Activated CD4-positive, alpha-beta memory T cell treated with anti-CD3 and anti-CD28 coated beads for 36 hours (primary cell): ENCODE measurements at regions not wholly inside any gene's neighbourhood (a gene's known extent, or its start where the extent isn't known, plus 50 kb on each side); places are given as distances from the start of the nearest gene placed in this dataset.

ENCODE experiments used
- CTCF ChIA-PET: fragments of 350-600 bp; sonication (Branson Sonifier 250); formaldehyde crosslinking; loops from one replicate; lab custom pipeline; 2021; ENCODE audit warnings: antibody characterized with exemption, inconsistent platforms; lab: Charles Lee
- POLR2A ChIA-PET: fragments of 350-600 bp; sonication (Branson Sonifier 250); formaldehyde crosslinking; loops from one replicate; lab custom pipeline; 2021; ENCODE audit warnings: antibody characterized with exemption; lab: Charles Lee
- DNase-seq: peaks from one replicate; pipeline ENCODE4 v3.0.0-alpha.2; 2020
- H3K27ac Mint-ChIP-seq: one replicate; pipeline ENCODE4 v1.8.0; 2021; ENCODE audit warnings: mixed read lengths
- H3K27me3 Mint-ChIP-seq: one replicate; pipeline ENCODE4 v1.8.0; 2021; ENCODE audit warnings: mixed read lengths
- H3K36me3 Mint-ChIP-seq: one replicate; pipeline ENCODE4 v1.8.0; 2021; ENCODE audit warnings: mixed read lengths
- H3K4me1 Mint-ChIP-seq: one replicate; pipeline ENCODE4 v1.8.0; 2021; ENCODE audit warnings: low read depth, mixed read lengths
- H3K4me3 Mint-ChIP-seq: one replicate; pipeline ENCODE4 v1.8.0; 2021; ENCODE audit warnings: mild to moderate bottlenecking, mixed read lengths
- H3K9me3 Mint-ChIP-seq: one replicate; pipeline ENCODE4 v1.8.0; 2021; ENCODE audit warnings: mixed read lengths
- intact Hi-C: fragments of 100-400 bp; cut with micrococcal nuclease; formaldehyde crosslinking; loops from one replicate; pipeline ENCODE4 v1.15.1; 2023

DNA sequence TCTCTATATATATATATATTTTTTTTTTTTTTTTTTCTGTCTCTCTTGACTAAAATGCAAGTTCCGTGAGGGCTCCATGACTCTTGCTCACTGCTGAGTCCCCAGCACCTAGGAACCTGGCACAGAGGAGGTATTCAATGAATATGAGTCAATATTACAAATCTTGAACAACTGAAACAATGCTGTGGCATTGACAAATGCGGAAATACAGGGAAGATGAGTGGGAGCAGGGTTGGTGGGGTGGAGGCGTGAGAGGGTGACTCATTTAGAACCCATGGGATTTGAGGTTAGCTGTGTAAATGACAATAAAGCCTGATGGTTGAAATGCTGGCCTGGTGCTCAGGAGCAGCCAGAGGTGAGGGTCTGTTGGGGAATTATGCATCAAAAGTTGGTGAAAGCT lies 121.7 kb upstream of the FUT8 start:
- Mint-ChIP-seq H3K4me1 (peaks cover 52% of the 10 kb centered on the region), H3K27ac (peak overlapping the region; percentile 53), H3K4me3 (no peak overlapping the region), H3K27me3 (no peaks in the 10 kb centered on the region), H3K9me3 (no peaks in the 10 kb centered on the region), H3K36me3 (peaks cover 6% of the 10 kb centered on the region)
- intact Hi-C loops = loop anchor here (1.0 kb wide), 1 partner anchor 12 kb away; no protein-coding TSS in a partner anchor
- peak; percentile 80 for DNase-seq
- CTCF ChIA-PET = interaction anchor here (0.5 to 1.1 kb wide), 2 partner anchors 124 to 126 kb away, joined by 3 read pairs; no protein-coding TSS in a partner anchor
- POLR2A ChIA-PET = interaction anchor here (1.4 kb wide), 1 partner anchor 12 kb away, joined by 5 read pairs; no protein-coding TSS in a partner anchor

DNA sequence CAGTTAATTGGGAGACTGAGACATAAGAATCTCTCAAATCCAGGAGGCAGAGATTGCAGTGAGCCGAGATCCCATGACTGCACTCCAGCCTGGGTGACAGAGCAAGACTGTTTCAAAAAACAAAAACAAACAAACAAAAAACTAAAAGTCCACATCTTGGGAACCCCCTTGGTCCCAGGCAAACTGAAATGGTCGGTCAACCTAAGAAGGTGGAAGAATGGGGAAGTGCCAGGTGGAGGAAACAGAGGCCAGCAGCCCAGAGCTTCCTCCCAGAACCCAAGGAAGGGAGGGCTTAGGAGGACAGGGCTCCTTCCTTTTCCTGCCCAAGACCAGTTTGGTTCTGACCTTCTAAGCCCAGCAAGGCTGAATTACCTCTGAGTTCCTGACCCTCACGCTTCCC lies 121.0 kb upstream of the FUT8 start:
- H3K4me1 Mint-ChIP-seq = peaks cover 55% of the 10 kb centered on the region
- POLR2A ChIA-PET = interaction anchor here (1.4 to 1.6 kb wide), 2 partner anchors 12 to 45 kb away, joined by 3 to 5 read pairs; no protein-coding TSS in a partner anchor
- no peak overlapping the region for H3K4me3 Mint-ChIP-seq
- H3K27ac Mint-ChIP-seq = peak overlapping the region; percentile 53
- intact Hi-C loops = loop anchor here (1.0 kb wide), 1 partner anchor 12 kb away; no protein-coding TSS in a partner anchor
- CTCF ChIA-PET = interaction anchor here (0.5 to 1.1 kb wide), 3 partner anchors 120 to 127 kb away, joined by 3 read pairs; no protein-coding TSS in a partner anchor
- no peak for DNase-seq
- no peaks in the 10 kb centered on the region for H3K9me3 Mint-ChIP-seq
- peaks cover 6% of the 10 kb centered on the region for H3K36me3 Mint-ChIP-seq
- H3K27me3 Mint-ChIP-seq = no peaks in the 10 kb centered on the region

DNA sequence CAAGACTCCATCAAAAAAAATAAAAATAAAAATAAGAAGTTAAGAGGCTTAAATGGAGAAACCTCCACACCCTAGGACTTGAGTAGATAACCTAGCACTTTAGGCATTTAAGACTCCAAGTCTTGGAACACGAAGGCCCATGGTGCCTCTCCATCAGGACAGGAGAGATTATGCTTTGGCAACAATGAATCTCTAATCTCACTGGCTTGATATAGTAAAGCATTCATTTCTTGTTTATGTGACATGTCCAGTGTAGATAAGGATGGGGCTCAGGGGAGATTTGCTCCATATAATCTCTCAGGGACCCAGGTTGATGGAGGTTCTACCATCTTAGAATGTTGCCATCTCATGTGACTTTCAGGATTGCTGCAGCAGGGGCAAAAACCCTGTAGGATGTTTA lies 117.7 kb upstream of the FUT8 start:
- intact Hi-C loops = no loop called here
- peaks cover 31% of the 10 kb centered on the region for H3K4me1 Mint-ChIP-seq
- H3K27me3 Mint-ChIP-seq = no peaks in the 10 kb centered on the region
- POLR2A ChIA-PET = no interaction called here
- H3K27ac Mint-ChIP-seq = no peak overlapping the region
- H3K36me3 Mint-ChIP-seq = peaks cover 5% of the 10 kb centered on the region
- no peaks in the 10 kb centered on the region for H3K9me3 Mint-ChIP-seq
- no peak overlapping the region for H3K4me3 Mint-ChIP-seq
- CTCF ChIA-PET = no interaction called here
- DNase-seq = no peak

DNA sequence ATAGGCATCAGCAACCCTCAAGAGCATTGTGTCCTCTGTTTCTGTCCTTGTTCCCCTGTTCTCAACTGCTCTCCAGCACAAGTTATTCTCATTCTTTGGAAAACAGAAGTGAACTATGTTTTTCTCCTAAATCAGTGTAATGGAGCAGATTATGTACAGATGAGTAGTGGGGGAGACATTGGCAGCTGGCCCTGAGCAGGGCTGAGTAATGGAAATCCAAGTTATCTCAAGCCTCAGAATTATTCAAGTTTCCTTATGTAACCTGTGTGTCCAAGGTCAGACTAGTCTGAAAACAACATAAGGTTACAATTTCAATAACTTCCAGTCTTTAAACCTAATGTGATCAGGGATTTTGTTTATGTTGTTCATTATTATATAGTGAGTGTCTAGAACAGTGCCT lies 116.1 kb upstream of the FUT8 start:
- Mint-ChIP-seq H3K27ac (no peak overlapping the region), H3K36me3 (no peaks in the 10 kb centered on the region), H3K9me3 (no peaks in the 10 kb centered on the region), H3K4me1 (peaks cover 27% of the 10 kb centered on the region), H3K27me3 (no peaks in the 10 kb centered on the region), H3K4me3 (no peak overlapping the region)
- ChIA-PET CTCF (interaction anchor here (1.5 kb wide), 1 partner anchor 75 kb away, joined by 4 read pairs; no protein-coding TSS in a partner anchor), POLR2A (interaction anchor here (1.1 kb wide), 1 partner anchor 8 kb away, joined by 4 read pairs; no protein-coding TSS in a partner anchor)
- intact Hi-C loops = no loop called here
- DNase-seq = no peak

DNA sequence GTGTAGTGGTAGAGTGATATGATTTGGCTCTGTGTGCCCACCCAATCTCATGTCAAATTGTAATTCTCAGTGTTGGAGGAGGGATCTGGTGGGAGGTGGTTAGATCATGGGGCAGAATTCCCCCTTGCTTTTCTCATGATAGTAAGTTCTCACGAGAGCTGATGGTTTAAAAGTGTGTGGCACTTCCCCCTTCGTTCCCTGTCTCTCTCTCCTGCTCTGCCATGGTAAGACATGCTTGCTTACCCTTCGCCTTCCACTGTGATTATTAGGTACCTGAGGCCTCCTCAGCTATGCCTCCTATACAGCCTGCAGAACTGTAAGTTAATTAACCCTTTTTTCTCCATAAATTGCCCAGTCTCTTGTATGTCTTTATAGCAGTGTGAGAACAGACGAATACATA lies 115.7 kb upstream of the FUT8 start:
- Mint-ChIP-seq H3K9me3 (no peaks in the 10 kb centered on the region), H3K36me3 (no peaks in the 10 kb centered on the region), H3K27ac (no peak overlapping the region), H3K27me3 (no peaks in the 10 kb centered on the region), H3K4me1 (peaks cover 25% of the 10 kb centered on the region), H3K4me3 (no peak overlapping the region)
- CTCF ChIA-PET = no interaction called here
- POLR2A ChIA-PET = no interaction called here
- DNase-seq = no peak
- intact Hi-C loops = no loop called here

DNA sequence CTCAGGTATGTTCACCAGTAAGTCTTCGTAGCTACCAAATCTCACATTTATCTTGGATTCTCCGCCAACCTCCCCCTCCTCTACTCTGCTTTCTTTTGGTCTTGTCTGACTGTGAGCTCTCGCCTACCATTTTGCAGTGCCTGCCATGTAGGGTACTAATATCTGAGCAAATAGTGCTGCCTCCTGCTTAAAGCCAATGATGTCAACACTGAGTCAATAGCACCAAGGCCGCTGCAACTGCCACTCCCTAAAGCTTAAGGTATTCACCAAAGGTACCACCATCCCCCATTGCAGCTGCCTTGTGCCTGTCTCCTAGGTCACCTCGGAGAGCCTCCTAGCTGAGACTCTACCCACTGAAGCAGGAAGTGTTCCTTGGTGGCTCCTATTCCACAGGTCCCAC lies 114.8 kb upstream of the FUT8 start:
- Mint-ChIP-seq H3K36me3 (no peaks in the 10 kb centered on the region), H3K4me1 (peaks cover 31% of the 10 kb centered on the region), H3K4me3 (no peak overlapping the region), H3K27me3 (no peaks in the 10 kb centered on the region), H3K9me3 (no peaks in the 10 kb centered on the region), H3K27ac (no peak overlapping the region)
- intact Hi-C loops = no loop called here
- ChIA-PET CTCF (no interaction called here), POLR2A (no interaction called here)
- DNase-seq = no peak

DNA sequence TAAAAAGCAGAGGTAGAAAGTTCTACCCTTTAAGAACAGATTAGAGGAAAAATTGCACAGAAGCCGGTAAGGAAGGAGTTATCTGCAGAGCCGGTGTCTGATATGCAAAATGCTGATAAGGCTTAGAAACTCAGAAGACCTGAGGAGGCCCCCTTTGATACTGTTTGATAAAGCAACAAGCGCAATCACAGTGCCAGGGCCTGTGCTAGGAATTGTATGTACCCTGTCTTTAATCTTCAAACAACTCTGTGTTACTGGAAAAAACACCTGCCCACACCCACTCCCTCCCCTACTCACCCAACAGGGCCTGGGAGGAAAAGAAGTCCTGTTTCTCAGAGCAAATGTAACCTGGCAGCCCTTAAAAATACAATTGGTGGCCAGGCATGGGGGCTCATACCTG lies 112.7 kb upstream of the FUT8 start:
- H3K27me3 Mint-ChIP-seq = no peaks in the 10 kb centered on the region
- CTCF ChIA-PET = no interaction called here
- intact Hi-C loops = loop anchor here (5.0 kb wide), 3 partner anchors 78 to 112 kb away; partner anchors contain the start of gene FUT8
- DNase-seq = no peak
- POLR2A ChIA-PET = no interaction called here
- H3K4me3 Mint-ChIP-seq = peak overlapping the region; percentile 6
- peak overlapping the region; percentile 52 for H3K27ac Mint-ChIP-seq
- peaks cover 50% of the 10 kb centered on the region for H3K4me1 Mint-ChIP-seq
- no peaks in the 10 kb centered on the region for H3K36me3 Mint-ChIP-seq
- no peaks in the 10 kb centered on the region for H3K9me3 Mint-ChIP-seq

DNA sequence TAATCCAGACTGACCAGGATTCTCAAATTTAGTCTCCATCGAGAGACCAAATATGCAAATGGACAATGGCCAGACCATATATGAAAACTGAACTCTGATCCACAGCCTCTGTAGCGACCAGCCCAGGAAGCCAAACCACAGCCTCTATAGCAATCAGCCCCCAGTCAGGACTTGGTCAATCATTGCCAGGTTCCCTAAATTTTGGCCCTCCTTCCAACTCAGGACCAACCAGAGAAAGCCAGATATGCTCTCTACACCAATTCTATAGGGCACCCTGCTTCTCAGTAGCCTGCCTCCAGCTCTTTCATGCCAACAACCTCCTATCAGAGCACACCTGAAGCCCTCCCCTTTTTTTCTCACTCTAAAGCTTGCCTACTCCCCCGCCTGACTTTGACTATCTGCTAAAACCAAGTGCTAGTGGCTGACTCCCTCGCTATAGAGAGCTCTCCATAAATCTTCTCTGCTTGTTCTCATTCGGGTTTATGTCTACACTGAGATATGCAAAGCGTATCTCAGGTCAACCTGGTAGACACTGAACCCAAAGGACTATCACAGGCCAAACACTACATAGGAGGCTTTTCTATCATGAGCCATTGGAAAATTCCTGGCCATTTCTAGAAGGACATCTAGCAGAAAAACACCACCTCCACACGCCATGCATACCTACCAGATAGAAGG lies 110.5 kb upstream of the FUT8 start:
- Mint-ChIP-seq H3K27me3 (no peaks in the 10 kb centered on the region), H3K4me3 (peak overlapping the region; percentile 40), H3K9me3 (no peaks in the 10 kb centered on the region), H3K27ac (peak overlapping the region; percentile 87), H3K36me3 (no peaks in the 10 kb centered on the region), H3K4me1 (peaks cover 47% of the 10 kb centered on the region)
- intact Hi-C loops = loop anchor here (5.0 kb wide), 3 partner anchors 80 to 110 kb away; partner anchors contain the start of gene FUT8
- peak; percentile 37 for DNase-seq
- ChIA-PET POLR2A (interaction anchor here (2.1 kb wide), 1 partner anchor 11 kb away, joined by 5 read pairs; no protein-coding TSS in a partner anchor), CTCF (interaction anchor here (1.2 kb wide), 1 partner anchor 19 kb away, joined by 3 read pairs; no protein-coding TSS in a partner anchor)

DNA sequence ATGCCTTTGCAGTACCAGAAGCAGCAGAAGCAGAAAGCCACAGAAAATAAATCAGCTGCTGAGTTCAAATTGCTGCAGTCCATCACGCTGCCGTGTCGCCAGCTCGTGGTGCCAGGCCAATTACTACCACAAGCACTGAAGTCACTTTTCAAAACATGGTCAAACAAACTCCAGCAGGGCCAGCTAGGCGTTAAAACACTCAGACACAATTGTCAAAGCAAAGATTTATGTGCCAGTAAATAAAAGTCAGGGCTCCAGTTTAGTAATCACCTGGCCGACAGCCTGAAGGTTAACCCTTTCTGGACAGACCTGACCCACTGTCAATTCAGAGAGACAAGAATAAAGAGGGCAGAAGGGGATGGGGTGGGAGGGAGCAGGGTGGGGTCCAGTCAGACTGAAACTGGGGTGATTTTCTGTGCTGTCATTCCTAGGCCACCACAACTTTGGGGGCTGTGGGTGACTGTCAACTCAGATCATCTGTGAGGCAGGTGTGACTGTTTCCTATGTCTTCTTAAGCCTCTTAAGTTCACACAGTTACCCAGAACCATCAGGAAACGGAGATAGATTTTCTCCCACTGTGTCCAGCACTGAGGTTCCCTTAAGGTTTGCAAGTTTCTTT lies 109.8 kb upstream of the FUT8 start:
- Mint-ChIP-seq H3K36me3 (no peaks in the 10 kb centered on the region), H3K27me3 (no peaks in the 10 kb centered on the region), H3K4me3 (peak overlapping the region; percentile 40), H3K9me3 (no peaks in the 10 kb centered on the region), H3K27ac (peak overlapping the region; percentile 87), H3K4me1 (peaks cover 45% of the 10 kb centered on the region)
- ChIA-PET POLR2A (interaction anchor here (0.7 to 2.1 kb wide), 4 partner anchors 11 to 34 kb away, joined by 3 to 7 read pairs (median 4); no protein-coding TSS in a partner anchor), CTCF (interaction anchor here (1.2 kb wide), 1 partner anchor 18 kb away, joined by 3 read pairs; no protein-coding TSS in a partner anchor)
- intact Hi-C loops = loop anchor here (1.0 to 5.0 kb wide), 6 partner anchors 11 to 110 kb away; partner anchors contain the start of gene FUT8
- peak; percentile 87 for DNase-seq

DNA sequence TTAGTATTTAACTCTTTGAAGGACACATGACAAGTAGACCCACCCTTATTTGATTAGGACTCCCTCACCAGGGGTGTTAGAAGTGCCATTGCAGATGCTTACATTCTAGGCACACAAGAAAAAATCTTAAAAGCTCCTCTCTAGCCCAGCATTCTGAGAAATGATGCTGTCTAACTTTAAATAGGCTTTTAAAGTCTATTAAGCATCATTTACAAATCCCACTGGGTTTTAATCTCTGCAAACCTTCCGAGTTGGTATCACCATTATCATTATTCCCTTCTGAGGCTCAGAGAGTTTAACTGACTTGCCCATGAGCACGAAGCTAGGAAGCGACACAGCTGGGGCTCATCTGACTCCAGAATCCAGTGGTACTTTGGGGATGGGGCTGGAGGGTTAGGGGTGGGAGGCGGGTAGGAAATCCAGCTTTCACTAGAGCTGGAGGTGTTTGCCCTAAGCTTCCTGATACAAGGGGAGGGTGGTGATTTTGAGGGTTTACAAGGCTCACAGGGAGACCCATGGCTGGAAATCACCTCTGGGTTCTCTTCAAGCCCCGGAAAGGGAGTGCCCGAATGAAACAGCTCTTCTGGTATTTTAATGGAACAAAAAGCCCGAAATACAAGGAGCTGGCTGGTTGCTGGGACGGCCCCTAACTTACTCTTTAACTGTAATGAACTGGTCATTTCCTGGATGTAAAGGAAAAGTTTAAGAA lies 109.2 kb upstream of the FUT8 start:
- H3K4me3 Mint-ChIP-seq = no peak overlapping the region
- CTCF ChIA-PET = interaction anchor here (1.2 kb wide), 1 partner anchor 18 kb away, joined by 3 read pairs; no protein-coding TSS in a partner anchor
- peaks cover 45% of the 10 kb centered on the region for H3K4me1 Mint-ChIP-seq
- POLR2A ChIA-PET = interaction anchor here (0.7 to 2.1 kb wide), 7 partner anchors 8 to 133 kb away, joined by 3 to 7 read pairs (median 4); no protein-coding TSS in a partner anchor
- no peaks in the 10 kb centered on the region for H3K9me3 Mint-ChIP-seq
- DNase-seq = peak; percentile 50
- intact Hi-C loops = loop anchor here (1.0 to 5.0 kb wide), 6 partner anchors 12 to 109 kb away; partner anchors contain the start of gene FUT8
- peak overlapping the region; percentile 87 for H3K27ac Mint-ChIP-seq
- no peaks in the 10 kb centered on the region for H3K36me3 Mint-ChIP-seq
- H3K27me3 Mint-ChIP-seq = no peaks in the 10 kb centered on the region

DNA sequence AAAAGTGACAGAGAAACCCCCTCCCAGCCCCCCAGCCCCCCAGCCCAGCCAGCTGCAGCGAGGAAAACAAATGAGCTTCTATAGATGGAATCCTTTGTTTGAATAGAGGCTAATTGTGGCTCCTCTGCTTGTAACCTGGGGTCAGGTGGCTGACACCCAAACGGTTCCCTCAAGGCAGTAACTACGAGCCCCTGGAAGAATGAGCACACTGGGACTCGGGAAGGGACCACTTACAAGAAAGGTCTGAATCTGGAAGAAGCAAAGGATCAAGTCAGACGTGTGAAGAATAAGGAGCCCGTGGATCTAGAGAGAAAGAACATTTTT lies 108.7 kb upstream of the FUT8 start:
- DNase-seq = no peak
- Mint-ChIP-seq H3K4me3 (no peak overlapping the region), H3K9me3 (no peaks in the 10 kb centered on the region), H3K27me3 (no peaks in the 10 kb centered on the region), H3K27ac (peak overlapping the region; percentile 87), H3K36me3 (no peaks in the 10 kb centered on the region), H3K4me1 (peaks cover 45% of the 10 kb centered on the region)
- ChIA-PET CTCF (no interaction called here), POLR2A (interaction anchor here (0.7 to 2.1 kb wide), 6 partner anchors 8 to 133 kb away, joined by 3 to 7 read pairs (median 4); no protein-coding TSS in a partner anchor)
- intact Hi-C loops = loop anchor here (1.0 to 5.0 kb wide), 6 partner anchors 13 to 108 kb away; partner anchors contain the start of gene FUT8
